ENCODE measurements at regions not wholly inside any gene's neighbourhood (a gene's known extent, or its start where the extent isn't known, plus 50 kb on each side); places are given as distances from the start of the nearest gene placed in this dataset.

- no peaks in the 10 kb centered on the region for H3K4me1 ChIP-seq
- TF ChIP-seq POLR2A (IDR thresholded peaks at IDR 0.05) (no peak), EP300 (IDR thresholded peaks at IDR 0.05) (no peak), POLR2AphosphoS5 (IDR thresholded peaks at IDR 0.05) (no peak)
- TF ChIP-seq, protein P1, sequence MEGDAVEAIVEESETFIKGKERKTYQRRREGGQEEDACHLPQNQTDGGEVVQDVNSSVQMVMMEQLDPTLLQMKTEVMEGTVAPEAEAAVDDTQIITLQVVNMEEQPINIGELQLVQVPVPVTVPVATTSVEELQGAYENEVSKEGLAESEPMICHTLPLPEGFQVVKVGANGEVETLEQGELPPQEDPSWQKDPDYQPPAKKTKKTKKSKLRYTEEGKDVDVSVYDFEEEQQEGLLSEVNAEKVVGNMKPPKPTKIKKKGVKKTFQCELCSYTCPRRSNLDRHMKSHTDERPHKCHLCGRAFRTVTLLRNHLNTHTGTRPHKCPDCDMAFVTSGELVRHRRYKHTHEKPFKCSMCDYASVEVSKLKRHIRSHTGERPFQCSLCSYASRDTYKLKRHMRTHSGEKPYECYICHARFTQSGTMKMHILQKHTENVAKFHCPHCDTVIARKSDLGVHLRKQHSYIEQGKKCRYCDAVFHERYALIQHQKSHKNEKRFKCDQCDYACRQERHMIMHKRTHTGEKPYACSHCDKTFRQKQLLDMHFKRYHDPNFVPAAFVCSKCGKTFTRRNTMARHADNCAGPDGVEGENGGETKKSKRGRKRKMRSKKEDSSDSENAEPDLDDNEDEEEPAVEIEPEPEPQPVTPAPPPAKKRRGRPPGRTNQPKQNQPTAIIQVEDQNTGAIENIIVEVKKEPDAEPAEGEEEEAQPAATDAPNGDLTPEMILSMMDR (IDR thresholded peaks at IDR 0.05) = no peak
- H3K27me3 ChIP-seq = no peaks in the 10 kb centered on the region
- no peaks in the 10 kb centered on the region for H3K36me3 ChIP-seq
- DNase-seq (ENCODE audit: low spot score in 2 of 2) = no peak
- WGBS = 95% methylated on average over 1 of the region's 1 CpG
- no peak overlapping the region for H3K27ac ChIP-seq
- no peaks in the 10 kb centered on the region for H3K9me3 ChIP-seq
- no peak overlapping the region for H3K4me3 ChIP-seq
These were observed 512.7 kb downstream of the LMO4 start for GRCh38 chr1:87841332-87841731.

DNA sequence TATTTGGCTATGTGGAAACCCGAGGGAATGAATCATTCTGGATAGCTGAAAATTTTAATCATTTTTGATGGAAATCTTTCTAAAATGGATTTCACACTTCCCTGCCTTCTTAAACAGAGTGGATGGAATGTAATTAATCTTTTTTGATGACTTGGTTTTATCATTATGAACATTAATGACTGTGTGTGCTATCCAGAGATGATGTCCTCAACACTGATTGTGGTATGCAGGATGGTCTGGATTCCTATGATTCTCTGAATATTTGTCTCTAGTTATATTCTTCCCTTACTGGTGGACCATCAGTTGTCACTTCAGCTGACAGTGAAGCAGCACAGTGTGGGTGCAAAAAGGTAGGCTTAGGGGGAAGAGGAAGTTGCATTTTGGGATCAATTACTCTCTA lies 513.5 kb downstream of the LMO4 start:
- WGBS = 65% methylated on average over 1 of the region's 1 CpG
- Histone ChIP-seq H3K9me3 (no peaks in the 10 kb centered on the region), H3K4me1 (no peaks in the 10 kb centered on the region), H3K4me3 (no peak overlapping the region), H3K36me3 (no peaks in the 10 kb centered on the region), H3K27me3 (no peaks in the 10 kb centered on the region), H3K27ac (no peak overlapping the region)
- TF ChIP-seq, protein P1 (IDR thresholded peaks at IDR 0.05) = no peak
- no peak for TF ChIP-seq EP300 (IDR thresholded peaks at IDR 0.05)
- TF ChIP-seq POLR2A (IDR thresholded peaks at IDR 0.05) = no peak
- TF ChIP-seq POLR2AphosphoS5 (IDR thresholded peaks at IDR 0.05) = no peak
- DNase-seq (ENCODE audit: low spot score in 2 of 2) = no peak

DNA sequence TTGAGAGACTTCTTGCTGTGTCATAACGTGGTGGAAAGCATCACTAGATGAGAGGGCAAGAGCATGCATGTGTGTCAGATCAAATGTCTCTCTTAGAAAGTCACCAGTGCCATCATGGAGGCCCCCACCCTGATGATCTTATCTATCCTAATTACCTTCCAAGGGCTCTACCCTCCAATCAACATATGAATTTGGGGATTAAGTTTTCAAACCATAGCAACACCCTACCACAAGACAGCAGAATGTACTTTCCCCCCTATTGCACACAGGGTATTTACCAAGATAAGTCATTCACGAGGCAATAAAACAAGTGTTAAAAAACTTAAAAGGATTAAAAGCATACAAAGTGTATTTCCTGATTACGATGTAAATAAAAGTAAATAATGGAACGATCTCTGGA lies 515.6 kb downstream of the LMO4 start:
- H3K9me3 ChIP-seq = no peaks in the 10 kb centered on the region
- TF ChIP-seq POLR2A (IDR thresholded peaks at IDR 0.05) = no peak
- no peak for TF ChIP-seq POLR2AphosphoS5 (IDR thresholded peaks at IDR 0.05)
- TF ChIP-seq, protein P1 (IDR thresholded peaks at IDR 0.05) = no peak
- TF ChIP-seq EP300 (IDR thresholded peaks at IDR 0.05) = no peak
- WGBS = 67% methylated on average over 4 of the region's 4 CpGs

GRCh38 chr1:87851490-87851889 lies 522.8 kb downstream of the LMO4 start:
- Histone ChIP-seq H3K27ac (no peak overlapping the region), H3K36me3 (no peaks in the 10 kb centered on the region), H3K4me3 (no peak overlapping the region), H3K27me3 (no peaks in the 10 kb centered on the region), H3K4me1 (no peaks in the 10 kb centered on the region), H3K9me3 (no peaks in the 10 kb centered on the region)
- 85% methylated on average over 5 of the region's 5 CpGs for WGBS
- no peak for DNase-seq (ENCODE audit: low spot score in 2 of 2)
- no peak for TF ChIP-seq EP300 (IDR thresholded peaks at IDR 0.05)
- no peak for TF ChIP-seq POLR2A (IDR thresholded peaks at IDR 0.05)
- TF ChIP-seq, protein P1 (IDR thresholded peaks at IDR 0.05) = no peak
- no peak for TF ChIP-seq POLR2AphosphoS5 (IDR thresholded peaks at IDR 0.05)

More for the DNA sequence above, 515.6 kb downstream of the LMO4 start:
- Histone ChIP-seq H3K4me3 (no peak overlapping the region), H3K27me3 (no peaks in the 10 kb centered on the region), H3K36me3 (no peaks in the 10 kb centered on the region), H3K27ac (no peak overlapping the region), H3K4me1 (no peaks in the 10 kb centered on the region)
- no peak for DNase-seq (ENCODE audit: low spot score in 2 of 2)

GRCh38 chr1:87852410-87853161 lies 523.9 kb downstream of the LMO4 start:
- Histone ChIP-seq H3K4me1 (no peaks in the 10 kb centered on the region), H3K27ac (no peak overlapping the region), H3K36me3 (no peaks in the 10 kb centered on the region), H3K27me3 (no peaks in the 10 kb centered on the region), H3K4me3 (no peak overlapping the region), H3K9me3 (no peaks in the 10 kb centered on the region)
- TF ChIP-seq, protein P1 (IDR thresholded peaks at IDR 0.05) = no peak
- no peak for TF ChIP-seq POLR2AphosphoS5 (IDR thresholded peaks at IDR 0.05)
- no peak for TF ChIP-seq POLR2A (IDR thresholded peaks at IDR 0.05)
- no peak for TF ChIP-seq EP300 (IDR thresholded peaks at IDR 0.05)
- WGBS = 85% methylated on average over 4 of the region's 4 CpGs
- DNase-seq (ENCODE audit: low spot score in 2 of 2) = no peak

All from suprapubic skin (tissue), 4 donors.